Neural progenitor cell (in vitro differentiated cells): ENCODE measurements at regions not wholly inside any gene's neighbourhood (a gene's known extent, or its start where the extent isn't known, plus 50 kb on each side); places are given as distances from the start of the nearest gene placed in this dataset.

Source experiments
- DNase-seq: peaks from one replicate; pipeline ENCODE4 v3.0.0-alpha.2; 2016; ENCODE audit warnings: low spot score
- H2AFZ ChIP-seq: fragments of 200-600 bp; sonication (generic); replicated peaks from 2 replicates; pipeline ENCODE4 v1.6.1; 2016; ENCODE audit warnings: antibody characterized with exemption
- H3F3A ChIP-seq: fragments of 200-600 bp; sonication (generic); 2 replicates; pipeline ENCODE4 v1.6.1; 2016; ENCODE audit warnings: antibody characterized with exemption, low read depth
- H3K27ac ChIP-seq: fragments of 200-600 bp; sonication (generic); 2 replicates; pipeline ENCODE4 v1.5.1; 2016; ENCODE audit warnings: mild to moderate bottlenecking
- H3K27me3 ChIP-seq: fragments of 200-600 bp; sonication (generic); 2 replicates; pipeline ENCODE4 v1.6.1; 2016; ENCODE audit warnings: mild to moderate bottlenecking, moderate library complexity
- H3K36me3 ChIP-seq: fragments of 200-600 bp; sonication (generic); 2 replicates; pipeline ENCODE4 v1.5.1; 2016
- H3K4me1 ChIP-seq: fragments of 200-600 bp; sonication (generic); 2 replicates; pipeline ENCODE4 v1.6.1; 2016; ENCODE audit warnings: mixed run types
- H3K4me2 ChIP-seq: fragments of 200-600 bp; sonication (generic); 2 replicates; pipeline ENCODE4 v1.6.1; 2016
- H3K4me3 ChIP-seq: fragments of 200-600 bp; sonication (generic); 2 replicates; pipeline ENCODE4 v1.5.1; 2016
- H3K79me2 ChIP-seq: fragments of 200-600 bp; sonication (generic); 2 replicates; pipeline ENCODE4 v1.6.1; 2016; ENCODE audit warnings: low read depth
- H3K9ac ChIP-seq: fragments of 200-600 bp; sonication (generic); 2 replicates; pipeline ENCODE4 v1.6.1; 2016
- H3K9me3 ChIP-seq: fragments of 200-600 bp; sonication (generic); 2 replicates; pipeline ENCODE4 v1.5.1; 2016; ENCODE audit warnings: low read depth
- H4K20me1 ChIP-seq: fragments of 200-600 bp; sonication (generic); 2 replicates; pipeline ENCODE4 v1.6.1; 2016; ENCODE audit warnings: low read depth
- H3K27ac Mint-ChIP-seq: 3 replicates; pipeline ENCODE4 v1.8.0; 2021; ENCODE audit warnings: mixed read lengths
- H3K27me3 Mint-ChIP-seq: 2 replicates; pipeline ENCODE4 v1.8.0; 2022; ENCODE audit warnings: low read depth, mild to moderate bottlenecking, inconsistent platforms, moderate library complexity, mixed read lengths; ENCODE audit not compliant: insufficient read depth
- H3K36me3 Mint-ChIP-seq: 3 replicates; pipeline ENCODE4 v1.8.0; 2021; ENCODE audit warnings: mixed read lengths
- H3K4me1 Mint-ChIP-seq: 3 replicates; pipeline ENCODE4 v1.8.0; 2021; ENCODE audit warnings: mixed read lengths
- H3K4me3 Mint-ChIP-seq: 3 replicates; pipeline ENCODE4 v1.8.0; 2021; ENCODE audit warnings: mild to moderate bottlenecking, moderate library complexity, mixed read lengths
- H3K9me3 Mint-ChIP-seq: 3 replicates; pipeline ENCODE4 v1.8.0; 2020; ENCODE audit warnings: mixed read lengths
- EZH2 ChIP-seq: fragments of 200-600 bp; sonication (generic); IDR thresholded peaks from 2 replicates; pipeline ENCODE4 v1.6.1; 2017; ENCODE audit warnings: antibody characterized with exemption, mild to moderate bottlenecking, moderate library complexity
- EZH2phosphoT487 ChIP-seq: fragments of 200-600 bp; sonication (generic); IDR thresholded peaks from 2 replicates; pipeline ENCODE4 v1.6.1; 2017; ENCODE audit warnings: antibody characterized with exemption
- TF ChIP-seq, protein P1 (sequence below): fragments of 200-600 bp; sonication (generic); IDR thresholded peaks from 2 replicates; pipeline ENCODE4 v1.5.1; 2017; ENCODE audit warnings: antibody characterized with exemption, mild to moderate bottlenecking

DNA sequence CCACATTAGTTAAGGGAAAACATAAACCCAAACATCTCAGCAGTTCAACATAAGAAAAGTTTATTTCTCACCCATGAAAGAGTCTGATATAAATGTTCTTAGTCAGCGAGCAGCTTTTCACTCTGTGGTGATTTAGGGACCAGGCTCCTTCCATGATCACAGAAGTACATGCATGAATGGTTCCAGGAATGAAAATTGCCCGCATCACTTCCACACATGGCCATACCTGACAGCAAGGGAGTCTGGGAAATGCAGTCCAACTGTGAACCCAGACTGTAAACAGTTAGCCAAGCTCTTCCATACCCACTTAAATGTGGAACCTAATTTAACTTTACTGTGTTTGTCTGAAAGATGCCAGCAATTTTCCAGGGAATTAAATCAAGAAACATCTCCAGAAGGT lies 353.9 kb downstream of the HACE1 start:
- Histone ChIP-seq H3K79me2 (no peaks in the 10 kb centered on the region), H3F3A (no peaks in the 10 kb centered on the region), H3K4me2 (no peak overlapping the region), H3K27me3 (peaks cover 30% of the 10 kb centered on the region), H2AFZ (no peak overlapping the region), H3K4me3 (no peak overlapping the region), H3K4me1 (no peaks in the 10 kb centered on the region), H4K20me1 (no peaks in the 10 kb centered on the region), H3K27ac (no peak overlapping the region), H3K9ac (no peak overlapping the region), H3K9me3 (no peaks in the 10 kb centered on the region), H3K36me3 (no peaks in the 10 kb centered on the region)
- no peaks in the 10 kb centered on the region for H3K9me3 Mint-ChIP-seq
- H3K27me3 Mint-ChIP-seq = no peaks in the 10 kb centered on the region
- H3K4me1 Mint-ChIP-seq = no peaks in the 10 kb centered on the region
- TF ChIP-seq EZH2 = no peak
- TF ChIP-seq, protein P1, sequence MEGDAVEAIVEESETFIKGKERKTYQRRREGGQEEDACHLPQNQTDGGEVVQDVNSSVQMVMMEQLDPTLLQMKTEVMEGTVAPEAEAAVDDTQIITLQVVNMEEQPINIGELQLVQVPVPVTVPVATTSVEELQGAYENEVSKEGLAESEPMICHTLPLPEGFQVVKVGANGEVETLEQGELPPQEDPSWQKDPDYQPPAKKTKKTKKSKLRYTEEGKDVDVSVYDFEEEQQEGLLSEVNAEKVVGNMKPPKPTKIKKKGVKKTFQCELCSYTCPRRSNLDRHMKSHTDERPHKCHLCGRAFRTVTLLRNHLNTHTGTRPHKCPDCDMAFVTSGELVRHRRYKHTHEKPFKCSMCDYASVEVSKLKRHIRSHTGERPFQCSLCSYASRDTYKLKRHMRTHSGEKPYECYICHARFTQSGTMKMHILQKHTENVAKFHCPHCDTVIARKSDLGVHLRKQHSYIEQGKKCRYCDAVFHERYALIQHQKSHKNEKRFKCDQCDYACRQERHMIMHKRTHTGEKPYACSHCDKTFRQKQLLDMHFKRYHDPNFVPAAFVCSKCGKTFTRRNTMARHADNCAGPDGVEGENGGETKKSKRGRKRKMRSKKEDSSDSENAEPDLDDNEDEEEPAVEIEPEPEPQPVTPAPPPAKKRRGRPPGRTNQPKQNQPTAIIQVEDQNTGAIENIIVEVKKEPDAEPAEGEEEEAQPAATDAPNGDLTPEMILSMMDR = no peak
- no peak for TF ChIP-seq EZH2phosphoT487
- DNase-seq = no peak
- H3K36me3 Mint-ChIP-seq = no peaks in the 10 kb centered on the region
- no peak overlapping the region for H3K4me3 Mint-ChIP-seq
- no peak overlapping the region for H3K27ac Mint-ChIP-seq

DNA sequence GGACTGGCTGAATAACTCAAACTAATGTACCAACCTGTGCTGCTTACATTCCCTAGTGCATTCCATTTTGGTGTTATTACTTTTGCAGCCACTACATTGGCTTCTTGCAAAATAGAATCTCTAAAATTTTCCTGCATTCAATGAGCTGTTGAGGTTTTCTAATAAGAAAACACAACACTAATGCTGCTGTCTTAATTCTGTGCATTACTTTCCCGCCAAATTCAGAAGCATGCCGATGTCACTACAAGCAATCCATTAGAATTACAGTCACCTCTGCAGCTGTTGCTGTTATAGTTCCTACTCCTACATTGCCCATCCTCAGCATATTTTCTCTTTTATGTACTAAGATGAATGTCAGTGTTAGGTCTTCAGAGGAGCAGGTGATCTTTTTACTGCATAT lies 359.5 kb downstream of the HACE1 start:
- Mint-ChIP-seq H3K4me1 (no peaks in the 10 kb centered on the region), H3K27ac (no peak overlapping the region), H3K9me3 (no peaks in the 10 kb centered on the region), H3K36me3 (no peaks in the 10 kb centered on the region), H3K27me3 (no peaks in the 10 kb centered on the region), H3K4me3 (no peak overlapping the region)
- no peak overlapping the region for H3K4me2 ChIP-seq
- H3K4me1 ChIP-seq = no peaks in the 10 kb centered on the region
- H3K36me3 ChIP-seq = no peaks in the 10 kb centered on the region
- no peaks in the 10 kb centered on the region for H3K9me3 ChIP-seq
- DNase-seq = no peak
- no peak overlapping the region for H3K4me3 ChIP-seq
- no peaks in the 10 kb centered on the region for H4K20me1 ChIP-seq
- H3K27me3 ChIP-seq = no peaks in the 10 kb centered on the region
- TF ChIP-seq, protein P1 = no peak
- TF ChIP-seq EZH2 (no peak), EZH2phosphoT487 (no peak)
- no peaks in the 10 kb centered on the region for H3K79me2 ChIP-seq
- no peak overlapping the region for H2AFZ ChIP-seq
- no peak overlapping the region for H3K27ac ChIP-seq
- no peaks in the 10 kb centered on the region for H3F3A ChIP-seq
- no peak overlapping the region for H3K9ac ChIP-seq

DNA sequence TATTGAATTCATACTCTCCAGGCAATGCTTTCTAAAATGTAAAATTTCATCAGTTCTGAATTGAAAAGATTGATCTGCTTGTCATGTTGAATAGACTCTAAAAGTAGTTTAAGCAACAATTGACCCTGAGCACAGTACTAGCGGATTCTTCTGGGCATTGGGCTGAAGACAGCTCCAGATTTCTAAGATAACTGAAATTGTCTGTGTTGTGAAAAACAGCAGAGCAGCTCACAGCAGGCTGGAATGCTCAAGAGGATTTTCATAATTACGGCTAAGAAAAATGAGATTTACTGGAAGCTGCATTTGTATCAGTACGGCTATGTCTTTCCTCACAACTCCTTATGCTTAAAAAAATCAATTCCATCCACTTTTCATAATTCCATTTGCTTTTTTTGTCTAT lies 373.7 kb downstream of the HACE1 start:
- no peak overlapping the region for H2AFZ ChIP-seq
- no peaks in the 10 kb centered on the region for H3F3A ChIP-seq
- peaks cover 3% of the 10 kb centered on the region for H3K27me3 Mint-ChIP-seq
- TF ChIP-seq EZH2phosphoT487 (no peak), EZH2 (no peak)
- TF ChIP-seq, protein P1 = no peak
- H3K9ac ChIP-seq = no peak overlapping the region
- H3K9me3 ChIP-seq = no peaks in the 10 kb centered on the region
- no peaks in the 10 kb centered on the region for H3K36me3 ChIP-seq
- H3K4me1 Mint-ChIP-seq = peaks cover 11% of the 10 kb centered on the region
- H3K9me3 Mint-ChIP-seq = peaks cover 2% of the 10 kb centered on the region
- no peak for DNase-seq
- no peak overlapping the region for H3K4me3 ChIP-seq
- peaks cover under 1% of the 10 kb centered on the region for H3K27me3 ChIP-seq
- H3K4me2 ChIP-seq = no peak overlapping the region
- no peaks in the 10 kb centered on the region for H3K4me1 ChIP-seq
- H3K27ac ChIP-seq = no peak overlapping the region
- no peaks in the 10 kb centered on the region for H3K36me3 Mint-ChIP-seq
- H4K20me1 ChIP-seq = no peaks in the 10 kb centered on the region
- H3K4me3 Mint-ChIP-seq = no peak overlapping the region
- H3K27ac Mint-ChIP-seq = no peak overlapping the region
- H3K79me2 ChIP-seq = no peaks in the 10 kb centered on the region

DNA sequence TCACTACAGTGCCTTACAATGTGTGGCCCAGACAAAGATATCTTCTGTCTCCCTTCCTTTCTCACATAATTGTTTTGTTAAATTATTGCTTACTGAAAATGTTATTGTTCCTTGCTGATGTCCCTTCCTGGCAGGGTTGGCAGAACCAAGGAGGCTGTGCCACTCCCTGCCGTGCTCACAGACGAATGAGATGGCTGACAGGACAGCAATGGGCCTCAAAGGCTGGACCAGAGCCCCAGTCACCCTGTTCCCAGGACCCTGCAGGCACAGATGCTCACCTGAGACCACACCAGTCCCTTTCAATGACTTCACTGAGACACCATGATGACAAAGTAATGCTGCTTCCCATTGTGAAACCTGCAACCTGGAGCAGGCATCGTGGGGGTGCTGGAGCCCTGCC lies 375.1 kb downstream of the HACE1 start:
- H4K20me1 ChIP-seq = no peaks in the 10 kb centered on the region
- H2AFZ ChIP-seq = no peak overlapping the region
- no peaks in the 10 kb centered on the region for H3K36me3 ChIP-seq
- no peaks in the 10 kb centered on the region for H3K4me1 ChIP-seq
- TF ChIP-seq EZH2 (no peak), EZH2phosphoT487 (no peak)
- TF ChIP-seq, protein P1 = no peak
- Mint-ChIP-seq H3K27ac (no peak overlapping the region), H3K27me3 (peaks cover 3% of the 10 kb centered on the region), H3K9me3 (peaks cover 2% of the 10 kb centered on the region), H3K4me3 (no peak overlapping the region), H3K4me1 (peaks cover 11% of the 10 kb centered on the region), H3K36me3 (no peaks in the 10 kb centered on the region)
- no peak overlapping the region for H3K4me2 ChIP-seq
- no peak overlapping the region for H3K9ac ChIP-seq
- H3F3A ChIP-seq = no peaks in the 10 kb centered on the region
- H3K27me3 ChIP-seq = peaks cover 7% of the 10 kb centered on the region
- H3K4me3 ChIP-seq = no peak overlapping the region
- no peaks in the 10 kb centered on the region for H3K9me3 ChIP-seq
- H3K79me2 ChIP-seq = no peaks in the 10 kb centered on the region
- no peak overlapping the region for H3K27ac ChIP-seq
- no peak for DNase-seq
